Brain microvascular endothelial cell (primary cell): ENCODE measurements at regions not wholly inside any gene's neighbourhood (a gene's known extent, or its start where the extent isn't known, plus 50 kb on each side); places are given as distances from the start of the nearest gene placed in this dataset.

Experiments
- DNase-seq: peaks from one replicate; pipeline ENCODE4 v3.0.0-alpha.2; 2020
- H3K27ac ChIP-seq: fragments of 250-450 bp; sonication (Bioruptor Pico); 2 replicates; pipeline ENCODE4 v1.5.1; 2020; ENCODE audit warnings: mild to moderate bottlenecking, moderate library complexity
- H3K27me3 ChIP-seq: fragments of 250-450 bp; sonication (Bioruptor Pico); replicated peaks from 2 replicates; pipeline ENCODE4 v1.5.1; 2020; ENCODE audit warnings: mild to moderate bottlenecking
- H3K36me3 ChIP-seq: fragments of 250-450 bp; sonication (Bioruptor Pico); replicated peaks from 2 replicates; pipeline ENCODE4 v1.5.1; 2020; ENCODE audit warnings: mild to moderate bottlenecking
- H3K4me3 ChIP-seq: 2 replicates; pipeline ENCODE4 v1.5.1; 2011; ENCODE audit warnings: low read depth, mild to moderate bottlenecking, control low read depth, low read length, moderate library complexity
- in situ Hi-C: cut with HindIII; loops from 2 replicates; pipeline ENCODE4 v1.10.0; 2017; ENCODE audit warnings: low sequenced_read_pairs, low pct_ligation_motif_present
- TF ChIP-seq, protein P1 (sequence below): IDR thresholded peaks from 2 replicates; pipeline ENCODE4 v1.5.1; 2011; ENCODE audit warnings: low read depth, mild to moderate bottlenecking, moderate library complexity, low read length, control low read depth, inconsistent platforms; ENCODE audit errors: missing control alignments

DNA sequence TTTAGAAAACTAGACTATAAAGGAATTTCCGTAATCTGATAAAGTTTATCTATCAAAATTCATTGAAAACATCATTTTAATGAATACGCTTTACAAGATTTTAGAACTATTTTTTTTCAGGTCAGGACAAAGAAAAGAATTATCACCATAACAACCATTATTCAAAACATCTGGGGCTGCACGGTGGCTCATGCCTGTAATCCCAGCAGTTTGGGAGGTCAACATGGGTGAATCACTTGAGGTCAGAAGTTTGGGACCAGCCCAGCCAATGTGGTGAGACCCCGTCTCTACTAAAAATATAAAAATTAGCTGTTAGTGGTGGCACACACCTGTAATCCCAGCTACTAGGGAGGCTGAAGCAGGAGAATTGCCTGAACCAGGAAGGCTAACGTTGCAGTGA is 260.4 kb downstream of the WNT5A start:
- in situ Hi-C loops: no loop called here
- no peak for DNase-seq
- Histone ChIP-seq H3K27ac (no peak overlapping the region), H3K4me3 (no peak overlapping the region), H3K36me3 (no peaks in the 10 kb centered on the region), H3K27me3 (no peaks in the 10 kb centered on the region)
- TF ChIP-seq, protein P1, sequence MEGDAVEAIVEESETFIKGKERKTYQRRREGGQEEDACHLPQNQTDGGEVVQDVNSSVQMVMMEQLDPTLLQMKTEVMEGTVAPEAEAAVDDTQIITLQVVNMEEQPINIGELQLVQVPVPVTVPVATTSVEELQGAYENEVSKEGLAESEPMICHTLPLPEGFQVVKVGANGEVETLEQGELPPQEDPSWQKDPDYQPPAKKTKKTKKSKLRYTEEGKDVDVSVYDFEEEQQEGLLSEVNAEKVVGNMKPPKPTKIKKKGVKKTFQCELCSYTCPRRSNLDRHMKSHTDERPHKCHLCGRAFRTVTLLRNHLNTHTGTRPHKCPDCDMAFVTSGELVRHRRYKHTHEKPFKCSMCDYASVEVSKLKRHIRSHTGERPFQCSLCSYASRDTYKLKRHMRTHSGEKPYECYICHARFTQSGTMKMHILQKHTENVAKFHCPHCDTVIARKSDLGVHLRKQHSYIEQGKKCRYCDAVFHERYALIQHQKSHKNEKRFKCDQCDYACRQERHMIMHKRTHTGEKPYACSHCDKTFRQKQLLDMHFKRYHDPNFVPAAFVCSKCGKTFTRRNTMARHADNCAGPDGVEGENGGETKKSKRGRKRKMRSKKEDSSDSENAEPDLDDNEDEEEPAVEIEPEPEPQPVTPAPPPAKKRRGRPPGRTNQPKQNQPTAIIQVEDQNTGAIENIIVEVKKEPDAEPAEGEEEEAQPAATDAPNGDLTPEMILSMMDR: no peak

DNA sequence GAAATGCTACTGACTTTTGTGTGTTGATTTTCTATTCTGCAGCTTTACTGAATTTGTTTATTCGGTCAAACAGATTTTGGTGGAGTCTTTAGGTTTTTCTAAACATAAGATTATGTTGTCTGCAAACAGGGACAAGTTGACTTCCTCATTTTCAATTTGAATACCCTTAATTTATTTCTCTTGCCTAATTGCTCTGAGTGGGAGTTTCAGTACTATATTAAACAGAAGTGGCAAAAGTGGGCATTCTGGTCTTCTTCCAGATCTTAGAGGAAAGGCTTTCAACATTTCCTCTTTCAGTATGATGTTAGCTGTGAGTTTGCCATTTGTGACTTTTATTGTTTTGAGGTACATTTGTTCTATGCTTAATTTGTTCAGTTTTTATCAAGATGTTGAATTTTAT is 268.5 kb downstream of the WNT5A start:
- H3K36me3 ChIP-seq: no peaks in the 10 kb centered on the region
- TF ChIP-seq, protein P1: no peak
- in situ Hi-C loops: no loop called here
- H3K27ac ChIP-seq: no peak overlapping the region
- DNase-seq: no peak
- H3K4me3 ChIP-seq: no peak overlapping the region
- H3K27me3 ChIP-seq: no peaks in the 10 kb centered on the region

- H3K36me3 ChIP-seq: no peaks in the 10 kb centered on the region
- H3K27ac ChIP-seq: no peak overlapping the region
- no peak overlapping the region for H3K4me3 ChIP-seq
- TF ChIP-seq, protein P1: no peak
- in situ Hi-C loops: no loop called here
- H3K27me3 ChIP-seq: no peaks in the 10 kb centered on the region
- DNase-seq: no peak
Measured at GRCh38 chr3:55207744-55208143, 279.4 kb downstream of the WNT5A start.

DNA sequence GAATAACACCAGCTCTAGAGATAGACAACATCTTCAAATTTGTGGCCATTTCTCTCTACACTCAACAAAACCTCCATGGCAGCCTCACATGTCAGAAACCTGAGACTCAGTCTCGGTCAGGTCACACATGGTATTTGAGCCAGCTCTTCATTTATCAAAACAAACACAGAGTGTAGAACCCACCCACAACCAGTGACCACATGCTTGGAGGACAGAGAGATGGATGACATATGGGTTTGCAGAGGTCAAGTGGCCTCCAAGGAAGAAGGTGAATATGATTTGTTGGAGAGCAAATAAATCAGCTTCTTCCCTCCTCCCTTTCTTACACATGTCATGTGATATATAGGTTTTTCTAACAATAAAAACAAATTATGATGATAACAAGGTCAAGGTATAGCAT is 278.1 kb upstream of the LRTM1 start:
- Histone ChIP-seq H3K36me3 (no peaks in the 10 kb centered on the region), H3K27me3 (no peaks in the 10 kb centered on the region), H3K27ac (no peak overlapping the region), H3K4me3 (no peak overlapping the region)
- in situ Hi-C loops: no loop called here
- DNase-seq: no peak
- TF ChIP-seq, protein P1: no peak

- H3K27ac ChIP-seq: no peak overlapping the region
- no peak overlapping the region for H3K4me3 ChIP-seq
- in situ Hi-C loops: no loop called here
- no peaks in the 10 kb centered on the region for H3K36me3 ChIP-seq
- TF ChIP-seq, protein P1: no peak
- DNase-seq: no peak
- no peaks in the 10 kb centered on the region for H3K27me3 ChIP-seq
Measured at GRCh38 chr3:55204417-55204816, 276.6 kb upstream of the LRTM1 start.

GRCh38 chr3:55203546-55203945 is 275.7 kb upstream of the LRTM1 start:
- H3K27me3 ChIP-seq: no peaks in the 10 kb centered on the region
- in situ Hi-C loops: no loop called here
- TF ChIP-seq, protein P1: no peak
- no peaks in the 10 kb centered on the region for H3K36me3 ChIP-seq
- H3K4me3 ChIP-seq: no peak overlapping the region
- peak overlapping the region; percentile 84 for H3K27ac ChIP-seq
- DNase-seq: no peak
